H1 (cell line): ENCODE measurements at regions not wholly inside any gene's neighbourhood (a gene's known extent, or its start where the extent isn't known, plus 50 kb on each side); places are given as distances from the start of the nearest gene placed in this dataset.

ENCODE experiments used
- CTCF ChIA-PET: fragments of 300-600 bp; sonication (Branson Sonifier 250); formaldehyde crosslinking; loops from one replicate; lab custom pipeline; 2021; ENCODE audit not compliant: partially characterized antibody; lab: Charles Lee
- POLR2A ChIA-PET: fragments of 300-600 bp; sonication (Branson Sonifier 250); formaldehyde crosslinking; loops from one replicate; lab custom pipeline; 2021; ENCODE audit warnings: inconsistent platforms; ENCODE audit not compliant: partially characterized antibody; lab: Charles Lee
- DNase-seq, 2 experiments: peaks; one replicate each; pipeline versions ENCODE4 v3.0.0 to v3.0.0-alpha.2; 2010 to 2022; ENCODE audit warnings: low spot score in 2 of 2, low read depth in 1 of 2, mixed read lengths in 1 of 2
- FAIRE-seq: peaks from 2 replicates; lab custom pipeline; 2011; peaks lifted over from hg19 to GRCh38; lab: Jason Lieb, UNC
- H2AFZ ChIP-seq: 2 replicates; pipeline ENCODE4 v1.8.1; 2012; ENCODE audit warnings: low read length, inconsistent platforms
- H2AK5ac ChIP-seq: 2 replicates; pipeline ENCODE4 v1.6.1; 2013; ENCODE audit warnings: low read depth, low read length
- H2BK120ac ChIP-seq: replicated peaks from 2 replicates; pipeline ENCODE3; 2013; ENCODE audit warnings: low read depth, low read length, inconsistent platforms
- H2BK12ac ChIP-seq: 2 replicates; pipeline ENCODE4 v1.6.1; 2013; ENCODE audit warnings: low read depth, low read length
- H2BK15ac ChIP-seq: 2 replicates; pipeline ENCODE4 v1.6.1; 2013; ENCODE audit warnings: low read length
- H2BK20ac ChIP-seq: 2 replicates; pipeline ENCODE4 v1.6.1; 2013; ENCODE audit warnings: low read length
- H2BK5ac ChIP-seq: 2 replicates; pipeline ENCODE4 v1.6.1; 2013; ENCODE audit warnings: low read depth, low read length
- H3K14ac ChIP-seq: 2 replicates; pipeline ENCODE4 v1.6.1; 2013; ENCODE audit warnings: inconsistent platforms; ENCODE audit not compliant: insufficient read length
- H3K18ac ChIP-seq: 2 replicates; pipeline ENCODE4 v1.6.1; 2013; ENCODE audit warnings: low read length; ENCODE audit errors: extremely low read depth
- H3K23ac ChIP-seq: 2 replicates; pipeline ENCODE4 v1.6.1; 2013; ENCODE audit warnings: inconsistent platforms; ENCODE audit not compliant: insufficient read length
- H3K23me2 ChIP-seq: 2 replicates; pipeline ENCODE4 v1.6.1; 2013; ENCODE audit warnings: low read depth, low read length
- H3K27ac ChIP-seq: 2 replicates; pipeline ENCODE4 v1.6.1; 2011; ENCODE audit warnings: low read depth, low read length, inconsistent platforms
- H3K27me3 ChIP-seq, 4 experiments: replicated peaks in 1 of 4; 1 replicate in 1 of 4; 2 replicates in 3 of 4; pipeline versions ENCODE4 v1.6.1 to v1.8.1; 2011 to 2013; ENCODE audit warnings: low read length in 3 of 4, mild to moderate bottlenecking in 3 of 4, inconsistent platforms in 2 of 4, mixed read lengths in 2 of 4, moderate library complexity in 1 of 4; ENCODE audit not compliant: control insufficient read depth in 3 of 4, insufficient read depth in 3 of 4; ENCODE audit errors: extremely low read depth in 1 of 4
- H3K36me3 ChIP-seq, 4 experiments: 2 replicates each; pipeline versions ENCODE4 v1.6.1 to v1.8.1; 2011 to 2013; ENCODE audit warnings: mild to moderate bottlenecking in 4 of 4, low read length in 3 of 4, moderate library complexity in 2 of 4, control low read depth in 1 of 4, inconsistent platforms in 1 of 4; ENCODE audit not compliant: insufficient read depth in 4 of 4, control insufficient read depth in 2 of 4
- H3K4ac ChIP-seq: replicated peaks from 2 replicates; pipeline ENCODE3; 2013; ENCODE audit warnings: low read length, low read depth, mixed read lengths, inconsistent platforms; ENCODE audit not compliant: insufficient read length
- H3K4me1 ChIP-seq, 4 experiments: replicated peaks in 1 of 4; 1 replicate in 1 of 4; 2 replicates in 3 of 4; pipeline versions ENCODE4 v1.6.1 to v1.8.1; 2011 to 2013; ENCODE audit warnings: low read length in 3 of 4, inconsistent platforms in 2 of 4, mixed read lengths in 1 of 4; ENCODE audit not compliant: insufficient read depth in 4 of 4, control insufficient read depth in 3 of 4
- H3K4me2 ChIP-seq, 2 experiments: 2 replicates each; pipeline versions ENCODE4 v1.6.1 to v1.8.1; 2011 to 2013; ENCODE audit warnings: low read depth in 2 of 2, low read length in 2 of 2, control low read depth in 1 of 2, inconsistent platforms in 1 of 2, mild to moderate bottlenecking in 1 of 2; ENCODE audit not compliant: insufficient read depth in 1 of 2
- H3K4me3 ChIP-seq, 4 experiments: fragments of 200-600, 300-600 bp in 1 of 4; sonication (generic), shearing (Covaris generic), sonication (Bioruptor Twin) in 1 of 4; 2 replicates each; pipeline versions ENCODE4 v1.5.1 to v1.8.1; 2011 to 2016; ENCODE audit warnings: low read length in 4 of 4, low read depth in 3 of 4, control low read depth in 2 of 4, inconsistent platforms in 2 of 4, mild to moderate bottlenecking in 2 of 4, mixed read lengths in 1 of 4, moderate library complexity in 1 of 4; ENCODE audit not compliant: insufficient read depth in 2 of 4; ENCODE audit errors: extremely low read depth in 1 of 4
- H3K56ac ChIP-seq: replicated peaks from 2 replicates; pipeline ENCODE3; 2013; ENCODE audit warnings: low read depth, mild to moderate bottlenecking, mixed read lengths, low read length, inconsistent platforms; ENCODE audit not compliant: insufficient read length
- H3K79me1 ChIP-seq: 2 replicates; pipeline ENCODE4 v1.6.1; 2013; ENCODE audit warnings: low read depth, low read length, control low read depth
- H3K79me2 ChIP-seq, 2 experiments: 2 replicates each; pipeline versions ENCODE4 v1.6.1 to v1.8.1; 2012 to 2013; ENCODE audit warnings: low read length in 2 of 2, mild to moderate bottlenecking in 2 of 2, inconsistent platforms in 1 of 2; ENCODE audit not compliant: insufficient read depth in 2 of 2, control insufficient read depth in 1 of 2
- H3K9ac ChIP-seq, 4 experiments: replicated peaks in 1 of 4; 1 replicate in 1 of 4; 2 replicates in 3 of 4; pipeline versions ENCODE4 v1.6.1 to v1.8.1; 2011 to 2013; ENCODE audit warnings: low read depth in 3 of 4, low read length in 3 of 4, control low read depth in 2 of 4, mild to moderate bottlenecking in 2 of 4, moderate library complexity in 2 of 4, inconsistent platforms in 1 of 4; ENCODE audit errors: extremely low read depth in 1 of 4
- H3K9me3 ChIP-seq, 2 experiments: 2 replicates each; pipeline versions ENCODE4 v1.6.1 to v1.8.1; 2012 to 2013; ENCODE audit warnings: mild to moderate bottlenecking in 2 of 2, moderate library complexity in 2 of 2, control low read depth in 1 of 2, inconsistent platforms in 1 of 2, low read depth in 1 of 2, low read length in 1 of 2, mixed read lengths in 1 of 2; ENCODE audit not compliant: insufficient read depth in 2 of 2
- H4K20me1 ChIP-seq, 2 experiments: replicated peaks in 1 of 2; 2 replicates each; pipeline versions ENCODE3 to v1.8.1; 2011 to 2013; ENCODE audit warnings: inconsistent platforms in 2 of 2, low read length in 2 of 2, mild to moderate bottlenecking in 1 of 2; ENCODE audit not compliant: insufficient read depth in 2 of 2, control insufficient read depth in 1 of 2
- H4K5ac ChIP-seq: 2 replicates; pipeline ENCODE4 v1.6.1; 2013; ENCODE audit warnings: low read length, low read depth, mixed read lengths, inconsistent platforms; ENCODE audit not compliant: insufficient read length
- H4K8ac ChIP-seq: 2 replicates; pipeline ENCODE4 v1.8.0; 2013; ENCODE audit warnings: mild to moderate bottlenecking, moderate library complexity, low read length, inconsistent platforms; ENCODE audit not compliant: insufficient read depth; ENCODE audit errors: extremely low read depth
- H4K91ac ChIP-seq: replicated peaks from 2 replicates; pipeline ENCODE3; 2013; ENCODE audit warnings: low read length, mixed read lengths, inconsistent platforms; ENCODE audit not compliant: insufficient read length
- JUND ChIP-seq: IDR thresholded peaks from 2 replicates; pipeline ENCODE4 v1.6.1; 2011; ENCODE audit warnings: mild to moderate bottlenecking, improper control_type of control experiment, low read length

GRCh38 chr6:76788155-76788554 is 675.1 kb downstream of the HTR1B start:
- H3K4me3 ChIP-seq, result no peak overlapping the region
- H3K9ac ChIP-seq, result no peak overlapping the region
- no peak for TF ChIP-seq JUND
- TF ChIP-seq, all 59 proteins: peak for 0
- Histone ChIP-seq H2BK20ac (no peak overlapping the region), H3K36me3 (no peaks in the 10 kb centered on the region), H2AFZ (no peak overlapping the region), H3K4ac (no peak overlapping the region), H3K23ac (no peak overlapping the region), H3K27ac (no peak overlapping the region), H2BK12ac (no peak overlapping the region), H4K8ac (no peak overlapping the region), H3K79me1 (no peaks in the 10 kb centered on the region), H3K14ac (no peak overlapping the region), H2BK120ac (no peak overlapping the region), H2AK5ac (no peak overlapping the region), H3K18ac (no peak overlapping the region), H2BK15ac (no peak overlapping the region), H3K4me2 (no peak overlapping the region), H3K9me3 (0 out of 4 replicates have a peak, but pooled peaks cover 3% of the 10 kb centered on the region in 2 experiments), H4K91ac (no peak overlapping the region), H3K27me3 (no peaks in the 10 kb centered on the region), H3K23me2 (no peaks in the 10 kb centered on the region), H3K4me1 (no peaks in the 10 kb centered on the region), H4K5ac (no peak overlapping the region), H2BK5ac (no peak overlapping the region), H4K20me1 (no peaks in the 10 kb centered on the region), H3K56ac (no peak overlapping the region), H3K79me2 (no peaks in the 10 kb centered on the region)
- DNase-seq (no peak), FAIRE-seq (no peak)
- CTCF ChIA-PET, result interaction anchor here (1.0 to 1.2 kb wide), 2 partner anchors 24 to 73 kb away, joined by 3 read pairs; no protein-coding TSS in a partner anchor
- POLR2A ChIA-PET, result no interaction called here
